Sigmoid colon (tissue), 6 donors: ENCODE measurements at regions not wholly inside any gene's neighbourhood (a gene's known extent, or its start where the extent isn't known, plus 50 kb on each side); places are given as distances from the start of the nearest gene placed in this dataset.
A peak's percentile ranks its signal among the peaks of the same experiment; 100 is the strongest.
"Not testable (repeated sequence)": the region's sequence is repeated elsewhere in the genome, so short reads cannot be mapped to it uniquely, and the experiment has no call there.

Experiments
- DNase-seq: peaks from one replicate; pipeline ENCODE4 v3.0.0-alpha.2; 2019
- H3K27ac ChIP-seq, 4 donors: fragments of 200-600 bp; sonication (generic); one replicate each; pipeline ENCODE4 v1.5.1; 2016 to 2019; ENCODE audit warnings: mild to moderate bottlenecking in 1 of 4
- H3K27me3 ChIP-seq, 3 donors: fragments of 200-600 bp; sonication (generic); one replicate each; pipeline ENCODE4 v1.5.1; 2019; ENCODE audit warnings: mild to moderate bottlenecking in 1 of 3
- H3K36me3 ChIP-seq, 4 donors: fragments of 200-600 bp; sonication (generic); one replicate each; pipeline ENCODE4 v1.5.1; 2016 to 2019
- H3K4me1 ChIP-seq, 4 donors: fragments of 200-600 bp; sonication (generic); one replicate each; pipeline ENCODE4 v1.5.1; 2017 to 2019
- H3K4me3 ChIP-seq, 4 donors: fragments of 200-600 bp; sonication (generic); one replicate each; pipeline ENCODE4 v1.5.1; 2017 to 2019; ENCODE audit warnings: mild to moderate bottlenecking in 2 of 4, moderate library complexity in 1 of 4
- H3K9me3 ChIP-seq, 4 donors: fragments of 200-600 bp in 3 of 4; sonication (generic) in 3 of 4; one replicate each; pipeline versions ENCODE4 v1.5.1 to v1.6.1; 2013 to 2019
- CTCF ChIP-seq, 4 experiments: fragments of 450-650 bp in 3 of 4; fragments of 200-600 bp in 1 of 4; IDR thresholded peaks; one replicate each; pipeline ENCODE4 v1.5.1; 2016 to 2019; ENCODE audit warnings: antibody characterized with exemption in 4 of 4, mild to moderate bottlenecking in 3 of 4, moderate library complexity in 2 of 4
- EP300 ChIP-seq, 4 donors: sonication (generic); formaldehyde crosslinking; IDR thresholded peaks; one replicate each; pipeline ENCODE4 v1.6.1; 2017; ENCODE audit warnings: antibody characterized with exemption in 4 of 4
- POLR2A ChIP-seq, 2 donors: fragments of 450-650 bp; IDR thresholded peaks; one replicate each; pipeline ENCODE4 v1.6.1; 2016; ENCODE audit warnings: antibody characterized with exemption in 2 of 2, mild to moderate bottlenecking in 2 of 2, moderate library complexity in 2 of 2
- POLR2AphosphoS5 ChIP-seq, 4 donors: sonication (generic); formaldehyde crosslinking; IDR thresholded peaks; one replicate each; pipeline ENCODE4 v1.6.1; 2017; ENCODE audit warnings: antibody characterized with exemption in 4 of 4
- WGBS, 2 donors: extraction: QIAGEN DNeasy Blood & Tissue Kit; methylation state at CpG; one replicate each; pipeline ENCODE4 v1.1.7; 2013; 5-methylcytosine and 5-hydroxymethylcytosine counted together
- intact Hi-C: fragments of 100-400 bp; cut with DNase I; formaldehyde crosslinking; loops from one replicate; pipeline ENCODE4 v1.15.1; 2023
- donor health status: healthy with polysubstance abuse.
- donor health status: healthy.

GRCh38 chr12:22810036-22810435, 185.1 kb downstream of the ETNK1 start:
- no peaks in the 10 kb centered on the region for H3K4me1 ChIP-seq
- H3K27me3 ChIP-seq = no peaks in the 10 kb centered on the region
- peak overlapping the region in 1 of 4 donors; percentile 29 for H3K27ac ChIP-seq
- TF ChIP-seq EP300 (IDR thresholded peaks at IDR 0.05) = no peak
- TF ChIP-seq POLR2AphosphoS5 (IDR thresholded peaks at IDR 0.05) = no peak
- TF ChIP-seq CTCF (IDR thresholded peaks at IDR 0.05) = no peak
- no peak for TF ChIP-seq POLR2A (IDR thresholded peaks at IDR 0.05)
- H3K36me3 ChIP-seq = no peaks in the 10 kb centered on the region
- DNase-seq = no peak
- H3K4me3 ChIP-seq = no peak overlapping the region
- H3K9me3 ChIP-seq = no peaks in the 10 kb centered on the region
- intact Hi-C loops = no loop called here
- 81 to 85% methylated on average over 2 of the region's 2 CpGs for WGBS, 2 donors

- 94 to 95% methylated on average over 5 of the region's 5 CpGs for WGBS, 2 donors
- Histone ChIP-seq H3K4me1 (no peaks in the 10 kb centered on the region), H3K4me3 (no peak overlapping the region), H3K27ac (no peak overlapping the region), H3K27me3 (no peaks in the 10 kb centered on the region), H3K36me3 (no peaks in the 10 kb centered on the region), H3K9me3 (no peaks in the 10 kb centered on the region)
- no peak for DNase-seq
- intact Hi-C loops = no loop called here
- no peak for TF ChIP-seq POLR2AphosphoS5 (IDR thresholded peaks at IDR 0.05)
- TF ChIP-seq EP300 (IDR thresholded peaks at IDR 0.05) = no peak
- TF ChIP-seq POLR2A (IDR thresholded peaks at IDR 0.05) = no peak
- no peak for TF ChIP-seq CTCF (IDR thresholded peaks at IDR 0.05)
These were observed 187.6 kb downstream of the ETNK1 start for GRCh38 chr12:22812531-22812930.

- H3K4me3 ChIP-seq = no peak overlapping the region
- 88 to 89% methylated on average over 4 of the region's 4 CpGs for WGBS, 2 donors
- H3K27ac ChIP-seq = no peak overlapping the region
- H3K9me3 ChIP-seq = peaks cover 0 to 5% (median 0%) of the 10 kb centered on the region in 4 donors
- DNase-seq = no peak
- H3K4me1 ChIP-seq = no peaks in the 10 kb centered on the region
- intact Hi-C loops = no loop called here
- H3K36me3 ChIP-seq = no peaks in the 10 kb centered on the region
- TF ChIP-seq CTCF (IDR thresholded peaks at IDR 0.05) (no peak), POLR2AphosphoS5 (IDR thresholded peaks at IDR 0.05) (no peak), EP300 (IDR thresholded peaks at IDR 0.05) (no peak), POLR2A (IDR thresholded peaks at IDR 0.05) (no peak)
- H3K27me3 ChIP-seq = no peaks in the 10 kb centered on the region
These were observed 197.0 kb downstream of the ETNK1 start for GRCh38 chr12:22821985-22822384.

- TF ChIP-seq CTCF (IDR thresholded peaks at IDR 0.05) = no peak
- no peak for TF ChIP-seq POLR2AphosphoS5 (IDR thresholded peaks at IDR 0.05)
- no peak for TF ChIP-seq EP300 (IDR thresholded peaks at IDR 0.05)
- TF ChIP-seq POLR2A (IDR thresholded peaks at IDR 0.05) = no peak
- Histone ChIP-seq H3K36me3 (no peaks in the 10 kb centered on the region), H3K4me3 (no peak overlapping the region), H3K4me1 (no peaks in the 10 kb centered on the region), H3K9me3 (peaks cover 0 to 5% (median 0%) of the 10 kb centered on the region in 4 donors), H3K27ac (no peak overlapping the region), H3K27me3 (no peaks in the 10 kb centered on the region)
- intact Hi-C loops = no loop called here
- WGBS, 2 donors = 85 to 90% methylated on average over 3 of the region's 3 CpGs
- no peak for DNase-seq
These were observed 201.1 kb downstream of the ETNK1 start for GRCh38 chr12:22826026-22826425.

GRCh38 chr12:22826446-22826981, 201.5 kb downstream of the ETNK1 start:
- H3K36me3 ChIP-seq, H3K9me3 ChIP-seq, H3K27ac ChIP-seq, intact Hi-C loops, H3K4me1 ChIP-seq, DNase-seq, H3K4me3 ChIP-seq, H3K27me3 ChIP-seq: not testable (repeated sequence)
- WGBS, 2 donors = 81 to 82% methylated on average over 9 of the region's 9 CpGs
